GM12892 (cell line): ENCODE measurements at regions not wholly inside any gene's neighbourhood (a gene's known extent, or its start where the extent isn't known, plus 50 kb on each side); places are given as distances from the start of the nearest gene placed in this dataset.

ENCODE experiments used
- POLR2A ChIP-seq: IDR thresholded peaks from 2 replicates; pipeline ENCODE4 v1.6.1; 2011; ENCODE audit warnings: low read depth, low read length, control low read depth
- POLR2AphosphoS5 ChIP-seq: IDR thresholded peaks from 2 replicates; pipeline ENCODE4 v1.6.1; 2011; ENCODE audit warnings: low read depth, low read length, control low read depth
- TAF1 ChIP-seq: IDR thresholded peaks from 2 replicates; pipeline ENCODE4 v1.6.1; 2011; ENCODE audit warnings: low read depth, mild to moderate bottlenecking, control low read depth, low read length, borderline replicate concordance

DNA sequence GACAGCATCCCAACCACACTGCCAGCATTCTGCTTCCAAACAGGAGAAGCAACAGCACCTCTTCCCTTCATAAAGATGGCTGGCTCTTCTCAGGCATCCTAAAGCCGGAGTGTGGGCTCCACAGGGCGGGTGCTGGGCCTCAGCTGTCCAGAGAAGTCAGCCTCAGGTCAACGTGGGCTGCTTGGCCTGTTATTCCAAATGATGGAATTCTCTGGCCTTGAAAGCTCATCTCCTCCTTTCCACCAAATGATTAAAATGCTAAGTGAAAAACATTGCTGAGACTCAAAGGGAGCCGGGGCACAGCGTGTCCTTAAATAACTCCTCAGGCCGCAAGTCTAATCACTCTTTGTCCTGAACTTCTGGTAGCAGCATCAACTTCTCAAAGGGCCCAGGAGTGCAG lies 53.1 kb upstream of the CPXM2 start:
- no peak for TF ChIP-seq POLR2A
- no peak for TF ChIP-seq POLR2AphosphoS5
- no peak for TF ChIP-seq TAF1
